NB4 (cell line): ENCODE measurements at regions not wholly inside any gene's neighbourhood (a gene's known extent, or its start where the extent isn't known, plus 50 kb on each side); places are given as distances from the start of the nearest gene placed in this dataset.

ENCODE experiments used
- CTCF ChIP-seq: IDR thresholded peaks from one replicate; pipeline ENCODE4 v1.5.1; 2012; ENCODE audit warnings: low read depth, low read length
- MYC ChIP-seq: IDR thresholded peaks from 2 replicates; pipeline ENCODE4 v1.6.1; 2011; ENCODE audit warnings: low read depth, low read length

DNA sequence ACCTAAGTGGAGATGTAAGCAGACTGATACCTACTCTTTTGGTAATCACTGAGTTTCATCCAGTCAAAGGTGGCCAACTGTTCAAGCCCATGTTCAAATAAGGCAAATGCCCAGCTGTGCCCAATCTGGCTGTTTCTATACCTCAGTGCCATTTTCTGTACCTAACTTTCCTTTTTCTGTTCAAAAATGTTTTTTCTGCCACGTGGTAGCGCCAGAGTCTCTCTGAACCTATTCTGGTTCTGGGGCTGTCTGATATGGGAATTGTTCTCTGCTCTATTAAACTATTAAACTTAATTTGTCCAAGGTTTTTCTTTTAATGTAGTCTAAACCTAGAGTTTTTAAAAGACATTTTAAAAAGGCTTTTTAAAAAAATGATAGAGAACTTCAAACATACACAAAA lies 391.2 kb downstream of the NOVA1 start:
- TF ChIP-seq CTCF = no peak
- no peak for TF ChIP-seq MYC
